HT1080 (cell line): ENCODE measurements at regions not wholly inside any gene's neighbourhood (a gene's known extent, or its start where the extent isn't known, plus 50 kb on each side); places are given as distances from the start of the nearest gene placed in this dataset.
A peak's percentile ranks its signal among the peaks of the same experiment; 100 is the strongest.
"Not testable (repeated sequence)": the region's sequence is repeated elsewhere in the genome, so short reads cannot be mapped to it uniquely, and the experiment has no call there.

ENCODE experiments used
- DNase-seq: peaks from one replicate; pipeline ENCODE4 v3.0.0-alpha.2; 2015; ENCODE audit warnings: low read depth

DNA sequence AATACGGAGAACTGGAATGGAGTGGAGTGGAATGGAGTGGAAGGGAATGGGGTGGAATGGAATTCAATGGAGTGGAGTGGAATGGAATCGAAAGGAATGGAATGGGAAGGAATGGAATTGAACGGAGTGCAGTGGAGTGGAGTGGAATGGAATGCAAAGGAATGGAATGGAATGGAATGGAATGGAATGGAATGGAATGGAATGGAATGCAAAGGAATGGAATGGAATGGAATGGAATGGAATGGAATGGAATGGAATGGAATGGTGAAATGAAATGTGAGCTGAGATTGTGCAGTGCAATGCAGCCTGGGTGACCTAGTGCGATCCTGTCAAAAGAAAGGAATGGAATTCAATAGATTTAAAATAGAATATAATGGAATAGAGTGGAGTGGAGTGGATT lies 357.3 kb upstream of the WSB1 start:
- not testable (repeated sequence) for DNase-seq

DNA sequence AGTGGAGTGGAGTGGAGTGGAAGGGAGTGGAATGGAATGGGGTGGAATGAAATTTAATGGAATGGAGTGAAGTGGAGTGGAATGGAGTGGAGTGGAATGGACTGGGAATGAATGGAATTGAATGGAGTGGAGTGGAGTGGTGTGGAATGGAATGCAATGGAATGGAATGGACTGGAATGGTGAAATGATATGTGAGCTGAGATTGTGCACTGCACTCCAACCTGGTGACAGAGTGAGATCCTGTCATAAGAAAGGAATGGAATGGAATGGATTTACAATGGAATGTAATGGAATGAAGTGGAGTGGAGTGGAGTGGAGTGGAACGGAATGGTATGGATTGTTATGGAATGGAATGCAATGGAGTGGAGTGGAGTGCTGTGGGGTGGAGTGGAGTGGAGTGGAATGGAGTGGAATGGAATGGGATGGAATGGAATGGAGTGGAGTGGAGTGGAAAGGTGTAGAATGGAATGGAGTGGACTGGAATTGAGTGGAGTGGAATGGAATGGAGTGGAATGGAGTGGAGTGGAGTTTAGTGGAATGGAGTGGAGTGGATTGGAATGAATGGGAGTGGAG lies 356.1 kb upstream of the WSB1 start:
- DNase-seq = not testable (repeated sequence)

DNA sequence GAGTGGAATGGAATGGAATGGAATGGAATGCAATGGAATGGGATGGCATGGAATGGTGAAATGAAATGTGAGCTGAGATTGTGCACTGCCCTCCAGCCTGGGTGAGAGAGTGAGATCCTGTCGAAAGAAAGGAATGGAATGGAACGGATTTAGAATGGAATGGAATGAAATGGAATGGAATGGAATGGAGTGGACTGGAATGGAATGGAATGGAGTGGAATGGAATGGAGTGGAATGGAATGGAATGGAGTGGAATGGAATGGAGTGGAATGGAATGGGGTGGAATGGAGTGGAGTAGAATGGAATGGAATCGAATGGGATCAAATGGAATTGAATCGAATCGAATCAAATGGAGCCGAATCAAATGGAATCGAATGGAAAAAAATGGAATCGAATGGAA lies 354.2 kb upstream of the WSB1 start:
- DNase-seq = not testable (repeated sequence)

DNA sequence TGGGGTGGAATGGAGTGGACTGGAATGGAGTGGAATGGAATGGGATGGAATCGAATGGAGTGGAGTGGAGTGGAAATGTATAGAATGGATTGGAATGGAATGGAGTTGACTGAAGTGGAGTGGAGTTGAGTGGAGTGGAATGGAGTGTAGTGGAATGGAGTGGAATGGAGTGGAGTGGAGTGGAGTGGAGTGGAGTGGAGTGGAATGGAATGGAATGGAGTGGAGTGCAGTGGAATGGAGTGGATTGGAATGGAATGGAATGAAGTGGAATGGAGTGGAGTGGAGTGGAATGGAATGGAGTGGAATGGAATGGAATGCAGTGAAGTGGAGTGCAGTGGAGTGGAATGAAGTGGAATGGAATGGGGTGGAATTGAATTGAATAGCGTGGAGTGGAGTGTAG lies 353.3 kb upstream of the WSB1 start:
- DNase-seq = not testable (repeated sequence)

DNA sequence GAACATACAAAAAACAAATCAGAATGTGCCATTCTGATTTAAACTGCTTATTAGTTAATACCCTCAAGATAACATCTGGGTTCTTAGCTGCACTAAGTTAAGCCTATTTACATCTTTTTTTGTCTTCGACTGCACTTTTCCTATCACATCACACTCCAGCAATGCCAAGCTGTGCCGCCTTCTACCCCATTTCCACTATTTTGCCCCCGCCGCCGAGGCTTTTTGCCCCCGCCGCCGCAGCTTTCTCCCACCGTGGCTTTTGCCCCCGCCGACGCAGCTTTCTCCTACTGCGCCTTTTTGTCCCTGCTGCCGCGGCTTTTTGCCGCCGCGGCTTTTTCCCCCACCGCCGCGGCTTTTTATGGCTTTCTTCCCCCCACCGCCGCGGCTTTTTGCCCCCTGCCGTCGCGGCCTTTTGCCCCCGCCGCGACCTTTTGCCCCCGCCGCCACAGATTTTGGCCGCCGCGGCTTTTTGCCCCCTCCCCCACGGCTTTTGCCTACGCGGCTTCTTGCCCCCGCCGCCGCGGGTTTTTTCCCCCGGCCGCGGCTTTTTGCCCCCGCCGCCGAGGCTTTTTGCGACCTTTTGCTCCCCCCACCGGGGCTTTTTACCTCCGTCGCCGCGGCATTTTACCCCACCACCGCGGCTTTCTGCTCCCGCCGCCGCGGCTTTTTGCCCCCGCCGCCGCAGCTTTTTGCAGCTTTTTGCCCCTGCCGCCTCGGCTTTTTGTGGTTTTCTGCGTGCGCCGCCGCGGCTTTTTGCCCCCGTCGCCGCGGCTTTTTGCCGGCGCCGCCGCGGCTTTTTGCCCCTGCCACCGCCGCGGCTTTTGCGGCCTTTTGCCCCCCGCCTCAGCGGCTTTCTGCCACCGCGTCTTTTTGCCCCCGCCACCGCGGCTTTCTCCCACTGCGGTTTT lies 331.4 kb upstream of the WSB1 start:
- no peak for DNase-seq

DNA sequence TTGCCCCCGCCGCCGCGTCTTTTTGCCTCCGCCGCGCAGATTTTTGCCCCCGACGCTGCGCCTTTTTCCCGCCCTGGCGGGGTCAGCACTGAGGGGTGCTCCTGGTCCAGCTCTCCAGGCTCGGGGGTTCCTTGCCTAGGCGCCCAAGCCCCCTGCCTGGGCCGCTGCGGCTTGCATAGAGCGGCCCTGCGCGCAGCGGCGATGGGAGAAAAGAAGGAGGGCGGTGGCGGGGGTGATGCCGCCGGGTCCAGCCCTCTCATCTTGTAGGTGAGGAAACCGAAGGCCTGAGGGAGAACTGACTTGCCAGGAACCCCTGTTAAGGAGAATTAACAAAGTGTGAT lies 330.8 kb upstream of the WSB1 start:
- no peak for DNase-seq

DNA sequence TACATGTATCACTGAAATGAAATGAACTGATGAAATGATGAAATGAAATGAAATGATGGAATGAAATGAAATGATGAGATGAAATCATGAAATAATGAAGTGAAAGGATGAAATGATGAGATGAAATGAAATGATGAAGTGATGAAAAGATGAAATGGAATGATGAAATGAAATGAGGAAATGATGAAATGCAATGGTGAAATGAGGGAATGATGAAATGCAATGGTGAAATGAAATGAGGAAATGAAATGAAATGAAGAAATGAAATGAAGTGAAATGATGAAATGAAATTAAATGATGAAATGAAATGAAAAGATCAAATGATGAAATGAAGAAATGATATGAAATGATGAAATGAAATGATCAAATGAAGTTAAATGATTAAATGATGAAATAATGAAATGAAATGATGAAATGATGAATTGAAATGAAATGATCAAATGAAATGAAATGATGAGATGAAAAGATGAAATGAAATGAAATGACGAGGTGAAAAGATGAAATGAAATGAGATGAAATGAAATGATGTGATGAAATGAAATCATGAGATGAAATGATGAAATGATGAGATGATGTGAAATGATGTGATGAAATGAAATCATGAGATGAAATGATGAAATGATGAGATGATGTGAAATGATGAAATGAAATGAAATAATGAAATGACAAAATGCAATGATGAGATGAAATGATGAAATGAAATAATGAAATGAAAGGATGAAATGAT lies 327.9 kb upstream of the WSB1 start:
- DNase-seq = not testable (repeated sequence)

DNA sequence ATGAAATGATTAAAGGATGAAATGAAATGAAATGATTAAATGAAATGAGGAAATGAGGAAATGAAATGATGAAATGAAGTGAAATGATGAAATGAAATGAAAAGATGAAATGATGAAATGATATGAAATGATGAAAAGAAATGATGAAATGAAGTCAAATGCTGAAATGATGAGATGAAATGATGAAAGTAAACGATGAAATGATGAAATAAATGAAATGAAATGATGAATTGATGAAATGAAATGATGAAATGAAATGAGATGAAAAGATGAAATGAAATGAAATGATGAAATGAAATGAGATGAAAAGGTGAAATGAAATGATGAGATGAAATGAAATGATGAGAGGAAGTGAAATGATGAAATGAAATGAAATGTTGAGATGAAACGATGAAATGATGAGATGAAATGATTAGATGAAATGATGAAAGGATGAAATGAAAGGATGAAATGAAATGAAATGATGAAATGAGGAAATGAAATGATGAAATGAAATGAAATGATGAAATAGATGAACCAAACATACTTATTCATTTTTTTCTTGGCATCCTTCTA lies 327.2 kb upstream of the WSB1 start:
- DNase-seq = not testable (repeated sequence)

DNA sequence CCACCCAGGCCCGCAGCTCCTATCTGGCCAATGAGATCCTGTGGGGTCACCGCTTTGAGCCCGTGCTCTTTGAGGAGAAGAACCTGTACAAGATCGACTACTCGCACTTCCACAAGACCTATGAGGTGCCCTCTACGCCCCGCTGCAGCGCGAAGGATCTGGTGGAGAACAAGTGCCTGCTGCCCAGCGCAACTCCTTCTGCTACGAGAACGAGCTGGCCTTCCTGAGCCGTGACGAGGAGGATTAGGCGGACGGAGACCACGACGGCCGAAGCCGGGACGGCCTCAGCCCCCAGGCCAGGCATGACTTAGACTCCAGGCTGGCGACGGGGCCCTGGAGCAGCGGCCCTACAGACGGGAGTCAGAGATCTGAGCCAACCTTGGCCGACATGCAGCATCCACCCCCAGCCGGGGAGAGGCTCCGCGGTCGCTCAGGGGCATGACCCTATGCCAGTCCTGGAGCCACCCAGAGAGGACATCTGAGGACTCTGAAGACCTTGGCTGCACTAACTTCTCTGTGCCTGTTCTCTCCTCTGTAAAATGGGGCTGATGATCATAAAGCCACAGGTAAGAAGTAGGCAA lies 312.0 kb upstream of the WSB1 start:
- DNase-seq = not testable (repeated sequence)

DNA sequence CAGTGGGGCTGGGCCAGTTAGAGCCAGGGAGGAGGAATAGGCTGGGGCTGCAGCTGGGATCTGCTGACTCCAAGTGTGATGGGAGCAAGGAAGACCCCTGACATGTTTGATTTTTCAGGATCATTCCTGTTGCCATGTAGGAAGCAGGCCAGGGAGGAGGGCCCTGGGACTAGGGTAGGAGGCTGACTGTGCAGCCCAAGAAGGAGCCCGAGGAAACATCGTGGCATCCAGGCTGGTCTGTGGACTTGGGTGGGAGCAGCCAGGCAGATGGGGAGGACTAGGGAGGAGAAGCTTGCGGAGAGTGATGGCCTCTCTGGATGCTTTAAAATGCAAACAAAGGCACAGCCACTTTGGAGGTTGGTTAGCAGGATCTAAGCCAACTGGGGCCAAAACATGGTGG lies 311.4 kb upstream of the WSB1 start:
- not testable (repeated sequence) for DNase-seq

DNA sequence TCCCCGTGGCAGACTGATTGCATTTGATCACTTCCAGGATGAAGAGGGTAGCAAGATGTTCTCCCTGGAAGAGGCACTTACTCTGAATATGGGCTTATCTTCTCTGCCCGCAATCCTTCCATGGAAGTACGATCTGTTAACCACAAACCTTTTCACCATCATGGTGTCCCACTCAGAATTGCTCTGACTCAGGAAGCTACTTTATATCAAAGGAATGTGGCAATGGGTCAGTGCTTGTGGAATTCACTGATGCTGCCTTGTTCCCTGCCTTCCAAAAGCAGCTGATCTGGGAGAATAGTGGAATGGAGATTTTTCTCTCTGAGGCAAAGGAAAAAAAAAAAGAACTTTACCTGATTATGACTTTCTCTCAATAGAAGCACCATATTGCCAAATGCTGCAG lies 306.1 kb upstream of the WSB1 start:
- peak; percentile 79 for DNase-seq

DNA sequence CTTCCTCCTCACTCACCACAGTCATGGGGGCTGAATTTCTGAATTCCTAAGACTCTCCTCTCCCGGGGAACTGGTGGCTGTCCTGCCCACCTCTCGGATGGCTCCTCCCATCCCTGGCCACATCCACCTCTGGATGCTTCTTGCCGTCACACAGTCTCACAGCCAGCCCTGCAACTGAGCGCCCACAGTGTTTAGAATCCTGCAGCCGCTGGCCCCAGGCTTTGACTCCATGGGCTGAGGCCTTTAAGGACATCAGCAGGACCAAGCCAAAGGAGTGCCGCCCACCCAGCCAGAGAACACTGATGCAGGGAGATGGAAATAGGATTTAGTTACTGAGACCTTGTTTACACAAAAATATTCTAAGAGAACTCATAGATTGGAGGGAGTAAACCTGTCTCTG lies 299.3 kb upstream of the WSB1 start:
- DNase-seq = not testable (repeated sequence)

DNA sequence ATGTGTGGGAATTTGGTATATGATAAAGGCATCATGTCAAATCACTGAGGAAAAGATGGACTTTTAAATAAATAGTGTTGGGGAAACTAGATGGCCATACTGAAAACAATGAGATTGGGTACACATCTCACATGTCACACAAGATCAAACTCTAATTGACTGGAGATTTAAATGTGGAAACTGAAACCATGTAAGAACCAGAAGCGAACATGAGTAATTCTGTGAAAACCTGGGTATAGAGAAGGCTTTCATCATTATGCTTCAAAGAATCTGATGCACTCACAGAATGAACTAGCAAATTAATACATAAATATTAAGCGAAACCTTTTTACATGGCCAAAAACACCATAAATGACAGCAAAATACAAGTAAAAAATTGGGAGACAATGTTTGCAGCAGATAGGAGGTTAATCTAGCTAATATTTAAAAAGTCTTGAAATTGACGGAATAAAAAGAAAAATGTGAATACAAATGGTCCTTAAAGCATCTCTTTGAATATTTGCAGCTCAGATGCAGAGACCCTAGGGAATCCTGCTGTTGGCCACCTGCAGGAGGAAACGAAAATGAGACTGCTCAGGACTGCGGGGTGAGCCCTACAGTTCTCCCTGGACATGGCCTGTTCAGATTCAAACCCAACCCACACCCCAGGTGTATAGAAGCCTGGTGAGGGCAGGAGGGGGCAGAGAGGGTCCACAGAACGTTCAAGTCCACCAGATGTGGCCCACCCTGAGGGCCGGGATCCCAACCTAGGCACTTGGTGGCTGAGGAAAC lies 297.6 kb upstream of the WSB1 start:
- not testable (repeated sequence) for DNase-seq

DNA sequence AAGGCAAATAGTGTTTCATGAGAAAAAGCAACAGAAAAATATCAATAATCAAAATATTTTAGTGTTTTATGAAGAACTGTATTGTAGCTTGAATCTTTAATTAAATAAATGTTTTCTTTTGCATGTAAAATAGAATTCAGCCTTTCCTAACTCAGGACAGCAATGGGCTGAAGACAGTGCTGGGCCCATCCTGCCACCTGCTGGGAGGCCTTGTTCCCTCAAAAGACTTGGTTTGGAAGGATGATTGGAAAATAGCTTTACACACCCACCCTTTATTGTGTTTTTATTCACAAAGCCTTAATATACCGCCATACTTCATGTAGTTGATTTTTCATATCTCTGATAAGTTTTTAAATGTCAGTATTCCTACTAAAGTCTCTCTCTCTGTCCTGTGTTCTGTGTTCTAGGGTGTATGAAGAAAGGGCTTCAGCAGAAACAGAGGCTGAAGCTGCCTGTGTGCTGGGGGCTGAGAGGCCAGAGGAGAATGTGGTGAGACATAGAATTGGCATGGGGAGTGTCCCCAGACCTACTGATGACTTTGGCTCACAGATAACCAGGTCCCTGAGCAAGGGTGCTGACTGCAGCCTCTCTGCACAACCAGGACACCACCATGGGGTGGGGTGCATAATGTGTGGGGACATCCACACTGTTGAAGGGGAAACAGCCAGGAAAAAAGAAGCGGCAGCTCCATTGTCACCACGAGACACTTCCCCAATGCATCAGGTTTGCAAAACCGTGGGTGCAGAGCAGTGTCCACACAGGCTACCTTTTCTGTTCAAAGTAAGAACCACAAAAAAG lies 286.0 kb upstream of the WSB1 start:
- DNase-seq = not testable (repeated sequence)

DNA sequence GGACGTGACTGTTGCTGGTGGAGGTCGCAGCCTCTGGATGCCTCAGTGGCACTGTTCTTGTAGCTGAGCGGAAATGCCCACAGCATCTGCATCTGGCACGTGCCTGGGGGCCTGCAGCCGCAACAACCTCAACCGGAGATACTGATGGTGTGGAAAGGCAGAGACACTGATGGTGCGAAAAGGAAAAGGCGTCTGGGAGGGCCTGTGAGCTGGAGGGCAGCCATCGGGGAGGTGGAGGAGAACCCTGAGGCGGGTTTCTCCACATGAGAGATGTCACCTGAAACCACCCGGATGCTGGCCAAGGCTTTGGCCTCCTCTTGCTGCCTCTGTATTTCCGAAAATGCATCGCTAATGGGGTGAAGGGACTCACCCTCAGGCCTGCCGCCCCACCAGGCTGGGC lies 284.8 kb upstream of the WSB1 start:
- no peak for DNase-seq

DNA sequence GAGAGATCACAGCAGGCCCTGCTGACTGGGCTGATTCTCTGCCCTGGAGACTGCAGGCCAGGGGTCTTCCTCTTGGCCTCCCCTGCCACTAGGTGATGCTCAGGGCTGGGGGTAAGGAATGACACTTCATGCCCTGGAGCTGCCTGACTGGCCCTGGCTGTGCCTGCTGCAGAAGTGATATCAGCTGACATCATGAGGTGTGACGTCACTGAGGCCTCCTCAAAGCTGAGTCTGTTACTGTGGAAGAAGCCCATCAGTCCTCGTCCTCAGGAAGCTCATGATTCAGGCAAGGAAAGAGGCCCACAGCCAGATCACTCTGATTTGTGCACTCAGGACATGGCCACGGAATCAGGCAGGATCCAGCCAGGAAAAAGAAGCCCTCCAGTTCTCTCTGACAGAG lies 283.8 kb upstream of the WSB1 start:
- DNase-seq = peak; percentile 20

DNA sequence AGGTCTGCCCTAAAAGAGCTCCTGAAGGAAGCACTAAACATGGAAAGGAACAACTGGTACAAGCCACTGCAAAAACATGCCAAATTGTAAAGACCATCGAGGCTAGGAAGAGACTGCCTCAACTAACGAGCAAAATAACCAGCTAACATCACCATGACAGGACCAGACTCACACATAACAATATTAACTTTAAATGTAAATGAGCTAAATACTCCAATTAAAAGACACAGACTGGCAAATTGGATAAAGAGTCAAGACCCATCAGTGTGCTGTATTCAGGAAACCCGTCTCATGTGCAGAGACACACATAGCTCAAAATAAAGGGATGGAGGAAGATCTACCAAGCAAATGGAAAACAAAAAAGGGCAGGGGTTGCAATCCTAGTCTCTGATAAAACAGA lies 263.4 kb upstream of the WSB1 start:
- not testable (repeated sequence) for DNase-seq

DNA sequence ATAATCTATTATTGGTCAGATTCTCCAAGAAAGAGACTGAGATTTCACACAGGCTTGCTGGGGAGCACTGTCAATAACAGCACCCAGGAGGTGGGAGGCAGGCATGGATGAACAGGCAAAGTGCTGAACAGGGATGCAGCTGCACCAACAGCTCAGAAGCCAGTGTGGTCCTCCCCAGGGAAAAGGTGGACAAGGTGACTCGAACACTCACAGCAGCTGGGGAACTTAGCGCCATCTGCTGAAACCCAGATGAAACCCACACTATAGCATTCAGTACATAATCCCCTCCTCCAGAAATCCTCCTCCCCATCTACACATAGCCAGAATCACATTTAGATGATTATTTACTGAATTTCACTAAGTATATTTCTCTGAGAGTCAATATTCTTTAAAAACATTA lies 255.2 kb upstream of the WSB1 start:
- DNase-seq = peak; percentile 54

DNA sequence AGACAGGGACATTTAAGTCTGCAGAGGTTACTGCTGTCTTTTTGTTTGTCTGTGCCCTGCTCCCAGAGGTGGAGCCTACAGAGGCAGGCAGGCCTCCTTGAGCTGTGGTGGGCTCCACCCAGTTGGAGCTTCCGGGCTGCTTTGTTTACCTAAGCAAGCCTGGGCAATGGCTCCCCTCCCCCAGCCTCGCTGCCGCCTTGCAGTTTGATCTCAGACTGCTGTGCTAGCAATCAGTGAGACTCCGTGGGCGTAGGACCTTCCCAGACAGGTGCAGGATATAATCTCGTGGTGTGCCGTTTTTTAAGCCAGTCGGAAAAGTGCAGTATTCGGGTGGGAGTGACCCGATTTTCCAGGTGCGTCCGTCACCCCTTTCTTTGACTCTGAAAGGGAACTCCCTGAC lies 248.9 kb upstream of the WSB1 start:
- not testable (repeated sequence) for DNase-seq
